GM19438 (cell line): ENCODE measurements at regions not wholly inside any gene's neighbourhood (a gene's known extent, or its start where the extent isn't known, plus 50 kb on each side); places are given as distances from the start of the nearest gene placed in this dataset.

Experiments used
- ATAC-seq: cut with Tn5 transposase; IDR thresholded peaks from one replicate; pipeline ENCODE4 v1.9.1; 2021; ENCODE audit warnings: low read depth; ENCODE audit not compliant: unreplicated experiment

DNA sequence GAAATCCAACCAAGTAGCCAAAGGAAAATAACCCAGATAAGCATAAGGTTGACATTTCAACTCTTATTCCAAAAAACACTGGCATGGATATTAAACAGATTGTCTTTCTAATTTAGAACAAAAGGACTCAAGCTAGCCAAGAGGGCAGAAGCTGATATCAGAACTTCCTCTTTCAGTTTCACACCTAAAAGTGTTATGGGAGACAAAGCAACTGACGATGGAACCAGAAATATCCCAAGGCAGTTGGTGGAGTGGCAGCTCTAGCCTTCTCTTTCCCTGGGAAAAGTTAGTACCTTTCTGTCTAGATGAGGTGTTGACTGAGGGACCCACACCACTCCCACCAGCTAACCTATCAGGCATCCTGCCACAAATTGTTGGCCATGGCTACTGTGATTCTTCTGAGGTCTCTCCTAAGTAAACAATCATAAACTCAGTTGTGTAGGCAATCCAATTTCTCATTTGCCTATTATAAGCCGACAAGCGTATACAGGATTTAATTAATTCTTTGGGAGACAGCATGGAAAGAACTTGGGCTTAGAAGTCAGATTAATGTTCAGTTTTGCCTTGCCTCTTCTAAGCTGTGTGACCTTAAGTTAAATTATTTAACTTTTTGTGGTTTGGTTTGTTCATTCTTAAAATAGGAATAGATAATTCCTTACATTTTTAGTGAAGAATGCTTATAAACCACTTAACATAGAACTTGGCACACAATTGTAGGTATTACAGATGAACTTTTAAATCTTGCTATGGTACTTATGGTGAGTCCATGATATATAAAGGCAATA is 110.9 kb upstream of the ADAMTSL1 start:
- ATAC-seq: no peak

DNA sequence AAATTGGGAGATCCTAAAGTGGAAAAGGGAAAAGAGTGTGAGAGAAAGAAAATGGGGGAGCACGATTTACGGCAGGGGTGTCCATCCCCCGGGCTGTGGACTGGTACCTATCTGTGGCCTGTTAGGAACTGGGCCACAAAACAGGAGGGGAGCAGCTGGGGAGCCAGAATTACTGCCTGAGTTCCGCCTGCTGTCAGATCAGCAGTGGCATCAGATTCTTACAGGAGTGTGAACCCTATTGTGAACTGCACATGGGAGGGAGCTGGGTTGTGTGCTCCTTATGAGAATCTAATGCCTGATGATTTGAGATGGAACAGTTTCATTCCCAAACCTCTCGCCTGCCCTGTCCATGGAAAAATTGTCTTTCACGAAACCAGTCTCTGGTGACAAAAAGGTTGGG is 108.3 kb upstream of the ADAMTSL1 start:
- ATAC-seq: no peak

DNA sequence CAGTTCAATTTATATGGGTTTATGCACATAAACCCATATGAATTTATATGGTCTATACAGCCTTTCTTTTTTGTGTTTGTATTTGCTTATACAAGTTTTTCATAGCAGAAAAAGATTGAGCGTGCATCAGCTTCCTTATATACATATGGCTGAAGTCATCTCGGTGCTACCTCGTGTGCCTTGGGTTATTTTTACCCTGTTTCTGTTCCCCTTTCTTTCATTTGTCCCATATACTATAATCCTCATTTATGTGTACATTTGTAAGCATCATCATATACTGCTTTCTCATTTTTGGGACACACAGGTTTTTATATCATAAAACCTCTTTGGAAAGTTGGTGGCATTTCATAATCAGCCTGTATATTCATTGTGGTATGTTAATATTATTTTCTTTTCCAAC is 107.8 kb upstream of the ADAMTSL1 start:
- ATAC-seq: no peak

DNA sequence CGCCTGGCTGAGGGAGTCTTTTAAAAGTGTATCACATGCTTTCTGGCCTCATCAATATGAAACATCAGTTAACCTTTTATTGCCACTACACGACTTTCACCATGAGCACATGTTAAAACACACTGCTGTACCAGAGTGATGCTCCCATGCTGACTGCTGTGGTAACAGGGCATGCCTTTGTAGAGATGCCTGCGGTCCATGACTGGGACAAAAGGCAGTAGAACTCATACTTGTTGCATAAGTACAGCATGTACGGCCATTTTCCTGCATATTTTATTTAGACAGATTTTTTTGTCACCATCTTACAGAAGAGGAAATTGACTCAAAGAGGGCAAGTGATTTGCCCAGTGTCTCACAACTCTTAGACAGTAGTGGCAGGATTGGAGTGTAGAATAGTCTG is 105.7 kb upstream of the ADAMTSL1 start:
- ATAC-seq: no peak

DNA sequence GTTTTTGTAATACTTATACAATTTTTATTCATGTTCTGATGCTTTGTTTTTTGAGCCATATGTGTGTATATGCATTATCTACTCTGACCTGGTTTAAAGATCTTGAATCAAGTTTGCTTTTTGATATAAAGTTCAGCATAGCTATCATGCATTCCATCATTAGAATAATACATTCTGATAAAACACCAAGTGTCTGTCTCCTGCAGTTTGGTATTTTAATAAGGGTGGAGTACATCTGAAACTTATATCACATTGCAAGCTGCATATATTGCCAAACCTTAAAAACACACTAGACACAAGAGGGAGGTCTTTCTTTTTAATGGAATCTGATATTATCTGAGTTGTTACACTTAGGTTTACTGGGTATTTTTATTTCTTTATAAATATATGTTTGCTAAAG is 102.8 kb upstream of the ADAMTSL1 start:
- ATAC-seq: no peak

DNA sequence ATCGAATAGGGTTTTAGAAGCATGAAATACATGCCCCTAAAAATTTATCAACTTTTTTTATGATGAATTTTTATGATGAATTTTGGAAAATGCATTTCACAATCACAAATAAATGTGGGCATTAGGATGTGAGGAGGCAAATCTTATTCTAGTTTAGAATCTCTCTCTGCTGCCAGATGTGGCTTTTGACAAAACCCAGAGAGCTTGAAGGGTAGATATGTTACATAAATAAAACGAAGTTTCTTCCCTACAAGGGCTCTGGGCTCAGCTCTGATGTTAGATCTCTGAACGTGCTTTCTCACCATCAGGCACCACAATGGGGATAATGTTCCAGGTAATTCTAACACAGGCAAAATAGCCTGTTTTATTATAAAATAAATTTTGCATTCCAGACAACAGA is 102.3 kb upstream of the ADAMTSL1 start:
- ATAC-seq: no peak

DNA sequence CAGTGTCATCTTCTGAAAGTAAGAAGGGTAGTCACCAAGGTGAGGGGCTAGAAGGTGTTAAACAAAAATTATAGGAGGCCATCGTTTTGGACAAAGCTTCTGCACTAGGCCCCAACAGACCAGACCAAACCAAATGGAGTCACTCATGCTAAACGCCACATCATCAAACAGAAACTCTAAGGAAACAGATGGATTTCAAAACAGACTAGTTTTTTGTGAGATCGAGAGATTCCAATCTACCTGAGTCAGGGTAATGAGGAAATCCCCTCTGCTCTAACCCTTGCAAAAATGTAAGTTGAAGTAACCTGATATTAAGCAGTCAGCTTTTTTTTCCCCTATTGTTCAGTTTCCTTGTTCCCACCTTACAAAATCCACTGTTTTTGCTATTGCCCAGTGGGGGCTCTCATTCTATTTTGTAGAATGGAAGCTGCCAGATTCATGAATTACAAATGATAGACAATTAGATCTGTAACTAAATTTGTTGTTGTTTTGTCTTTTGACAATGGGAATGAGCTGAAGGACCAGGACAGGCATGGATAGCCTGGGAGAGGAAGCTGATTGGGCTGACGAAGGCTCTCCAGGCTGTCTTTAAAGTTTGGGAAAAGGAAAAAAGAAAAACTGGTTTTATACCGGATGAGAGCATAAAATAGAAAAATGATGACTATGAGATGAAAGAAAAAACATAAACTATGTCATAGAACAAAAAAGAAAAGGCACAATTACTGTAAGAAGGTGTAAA is 94.7 kb upstream of the ADAMTSL1 start:
- no peak for ATAC-seq

DNA sequence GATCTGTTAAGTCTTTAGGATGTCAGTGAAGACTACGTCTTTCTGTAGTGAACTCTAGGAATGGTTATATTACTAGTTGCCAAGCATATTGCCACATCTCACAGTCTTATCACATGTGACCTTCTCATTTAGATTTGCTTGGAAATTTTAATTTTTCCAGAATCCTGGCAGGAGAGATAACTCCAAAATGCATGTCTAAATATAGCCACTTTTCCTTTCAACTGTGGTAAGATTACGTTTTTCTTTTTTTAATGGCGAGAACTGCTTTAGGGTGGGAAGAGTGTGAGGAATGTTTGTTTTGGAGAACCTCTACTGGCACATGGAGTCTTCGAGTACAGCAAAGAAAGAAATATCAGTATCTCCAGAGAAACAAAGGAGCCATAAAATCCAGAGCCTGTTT is 91.7 kb upstream of the ADAMTSL1 start:
- ATAC-seq: no peak

DNA sequence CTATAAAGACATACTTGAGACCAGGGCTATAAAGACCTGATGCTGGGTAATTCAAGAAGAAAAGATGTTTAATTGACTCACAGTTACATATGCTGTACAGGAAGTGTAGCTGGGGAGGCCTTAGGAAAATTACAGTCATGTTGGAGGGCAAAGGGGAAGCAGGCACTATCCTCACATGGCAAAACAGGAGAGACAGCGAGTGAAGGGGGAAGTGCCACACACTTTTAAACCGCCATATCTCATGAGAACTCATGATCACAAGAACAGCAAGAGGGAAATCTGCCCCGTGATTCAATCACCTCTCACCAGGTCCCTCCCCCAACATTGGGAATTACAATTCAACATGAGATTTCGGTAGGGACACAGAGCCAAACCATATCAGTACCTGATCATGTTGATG is 89.9 kb upstream of the ADAMTSL1 start:
- ATAC-seq: no peak

DNA sequence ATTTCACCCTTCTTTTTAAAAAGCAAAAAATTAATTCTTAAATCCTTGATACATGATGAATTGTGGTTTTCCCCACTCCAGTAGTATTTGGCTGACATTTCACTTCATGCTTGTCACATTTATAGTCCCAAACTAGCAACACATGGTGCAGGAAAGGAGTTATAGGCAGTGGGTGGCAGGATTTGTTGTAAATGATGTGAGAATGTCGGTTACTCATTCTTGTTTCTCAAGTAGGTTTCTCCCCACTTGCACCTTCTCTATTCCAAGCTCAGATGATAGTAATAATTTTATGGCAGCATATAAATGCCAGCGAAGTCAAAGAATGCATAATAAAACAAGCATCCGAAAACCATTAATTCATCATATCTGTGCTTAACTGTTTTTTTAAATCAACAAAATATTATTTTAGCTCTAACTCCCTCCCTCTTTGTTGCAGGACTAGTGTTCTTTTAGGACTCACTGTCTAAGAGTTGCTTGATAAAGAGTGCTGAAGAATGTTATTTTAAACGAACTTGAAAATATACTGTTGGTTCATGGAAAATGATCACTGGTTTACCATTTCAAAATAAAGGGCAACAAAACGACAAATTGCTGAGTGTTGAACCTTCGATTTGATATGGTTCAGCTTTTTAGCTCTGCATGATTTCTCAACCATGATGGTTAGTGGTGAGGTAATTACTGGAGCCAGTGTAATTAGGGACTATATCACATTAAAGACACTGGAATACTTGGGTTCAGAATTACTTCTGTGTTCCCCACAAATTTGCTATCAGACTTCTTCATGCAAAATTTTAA is 88.1 kb upstream of the ADAMTSL1 start:
- no peak for ATAC-seq

DNA sequence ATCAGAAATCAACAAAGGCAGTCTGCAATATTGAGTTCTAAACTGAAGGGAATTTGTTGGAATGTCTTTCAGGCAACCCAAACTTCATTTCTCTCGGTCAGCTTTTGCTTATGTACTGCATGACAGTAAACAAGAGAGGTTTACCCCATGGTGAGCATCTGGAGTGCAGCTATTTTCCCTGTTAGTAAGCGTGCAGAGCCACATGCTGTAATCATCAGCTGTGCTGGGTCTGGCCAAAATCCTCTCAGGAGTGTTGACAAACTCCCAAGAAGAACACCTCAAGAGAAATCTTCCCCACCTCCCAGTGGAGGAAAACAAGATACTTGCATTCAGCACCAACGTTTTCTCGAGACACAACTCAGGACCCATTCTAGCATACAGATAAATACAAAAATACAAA is 83.6 kb upstream of the ADAMTSL1 start:
- ATAC-seq: no peak

DNA sequence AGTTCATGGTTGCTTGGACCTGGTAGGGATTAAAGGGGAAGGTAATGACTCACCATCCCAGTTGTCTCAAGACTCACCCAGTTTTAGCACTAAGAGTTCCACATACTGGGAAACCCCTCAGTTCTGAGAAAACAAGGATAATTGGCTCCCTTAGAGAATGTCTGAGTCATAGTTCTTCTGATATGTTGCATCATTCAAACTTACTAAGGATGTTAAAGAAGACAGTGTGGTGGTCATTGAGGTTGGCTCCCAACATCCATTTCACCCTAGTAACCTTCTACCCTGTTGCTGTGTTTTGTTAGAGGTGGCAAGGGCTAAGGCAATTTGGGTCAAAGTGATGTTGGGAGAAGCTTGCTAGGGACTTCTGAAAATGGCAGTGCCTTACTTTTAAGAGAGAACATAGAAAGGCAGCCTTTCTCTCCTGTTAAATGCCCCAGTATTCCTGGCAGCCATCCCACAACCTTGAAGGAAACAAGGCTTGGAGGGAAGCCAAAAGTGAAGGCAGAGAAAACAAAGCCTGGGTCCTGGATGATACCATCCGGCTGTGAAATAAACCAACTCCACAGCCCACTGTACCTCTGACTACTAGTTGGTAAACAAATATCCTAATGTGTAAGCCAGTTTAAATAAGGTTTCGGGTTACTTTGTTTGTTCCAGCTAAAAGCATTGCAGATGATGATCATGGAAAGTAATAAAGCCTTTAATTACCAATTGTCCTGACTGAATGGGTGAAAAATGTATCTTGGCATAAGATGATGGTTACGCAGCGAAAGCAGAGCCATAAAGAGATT is 80.4 kb upstream of the ADAMTSL1 start:
- no peak for ATAC-seq

DNA sequence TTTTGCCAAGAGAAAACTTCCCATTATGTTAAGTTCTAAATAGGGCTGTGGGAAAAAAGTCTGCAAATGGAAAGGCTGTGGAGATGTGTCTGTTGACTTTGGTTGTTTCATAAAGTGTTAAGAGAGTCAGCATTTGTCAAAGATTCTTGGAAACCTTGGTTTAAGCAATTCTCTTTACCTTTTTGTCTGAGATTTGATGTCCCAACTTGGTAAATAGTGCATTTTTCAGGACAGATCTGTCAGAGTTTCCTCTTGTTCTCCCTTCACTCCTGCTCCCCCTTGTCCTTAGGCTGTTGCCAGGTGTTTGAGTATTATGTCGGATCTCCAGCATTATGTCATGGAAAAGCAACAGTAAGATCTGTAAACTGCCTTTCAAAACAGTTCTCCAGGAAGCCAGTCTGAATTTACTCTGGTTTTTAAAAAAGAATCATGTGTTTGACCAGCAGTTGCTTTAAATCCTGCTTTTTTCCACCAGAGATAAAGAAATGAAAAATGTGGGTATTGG is 79.1 kb upstream of the ADAMTSL1 start:
- no peak for ATAC-seq

DNA sequence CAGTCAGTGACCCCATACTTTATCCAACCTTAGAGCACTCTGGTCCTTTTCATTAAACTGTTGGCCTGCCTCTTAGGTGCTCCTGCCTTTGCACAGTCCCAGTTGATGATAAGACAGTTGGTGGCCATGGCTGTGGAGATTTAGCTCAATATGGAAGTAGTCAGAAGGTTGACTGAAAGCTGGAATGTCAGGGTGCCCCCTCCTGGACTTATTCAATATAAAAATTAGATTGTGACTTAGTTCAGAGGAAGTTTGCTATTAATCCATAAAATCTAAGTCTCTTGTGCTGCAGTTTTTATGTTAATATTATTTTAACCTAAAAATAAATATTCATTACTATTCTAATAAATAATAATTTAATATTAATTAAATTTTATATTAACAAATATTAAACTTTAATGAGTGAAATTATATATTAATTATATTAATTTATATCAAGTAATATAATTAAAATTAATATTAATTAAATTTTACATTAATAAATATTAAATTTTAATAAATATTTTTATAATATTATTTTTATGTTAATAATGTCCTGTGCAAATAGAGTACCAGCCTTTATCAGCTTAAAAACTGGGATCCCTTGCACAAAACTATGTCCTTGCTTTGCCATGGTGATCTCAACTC is 77.7 kb upstream of the ADAMTSL1 start:
- ATAC-seq: no peak

DNA sequence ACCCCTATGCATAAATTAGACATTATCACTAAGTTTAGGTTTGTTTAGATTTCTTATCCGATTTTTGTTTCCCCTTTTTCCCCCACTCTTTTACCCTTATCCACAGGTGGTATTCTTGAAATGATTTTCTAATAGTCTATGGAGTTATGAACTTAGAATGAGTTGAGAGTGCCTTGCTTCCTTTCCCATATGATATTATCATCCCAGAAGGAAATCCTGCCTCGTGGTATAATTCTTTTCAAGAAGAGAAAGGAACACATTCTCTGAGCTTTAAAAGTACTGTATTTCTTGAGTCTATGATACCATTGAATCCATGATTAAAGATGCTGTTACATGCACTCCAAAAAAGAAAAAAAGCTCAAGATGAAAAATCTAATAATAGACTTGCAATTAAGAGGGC is 76.9 kb upstream of the ADAMTSL1 start:
- no peak for ATAC-seq

DNA sequence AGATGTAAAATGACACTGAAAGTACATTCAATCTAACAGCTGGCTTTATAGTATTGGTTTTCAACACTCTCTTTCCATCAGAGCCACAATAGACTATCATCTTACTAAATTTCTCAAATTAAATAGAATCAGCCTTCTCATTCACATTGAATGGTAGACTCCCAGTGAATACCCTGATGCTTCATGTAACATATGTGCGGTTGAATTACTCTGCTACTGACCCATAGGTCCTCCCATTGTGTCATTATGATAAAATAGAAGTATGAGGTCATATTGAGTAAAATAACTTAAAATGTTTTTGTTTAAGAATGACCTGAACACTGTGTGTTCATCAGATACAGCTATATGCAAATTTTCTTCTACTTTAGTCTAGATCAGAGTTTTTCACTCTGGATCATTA is 75.9 kb upstream of the ADAMTSL1 start:
- no peak for ATAC-seq

DNA sequence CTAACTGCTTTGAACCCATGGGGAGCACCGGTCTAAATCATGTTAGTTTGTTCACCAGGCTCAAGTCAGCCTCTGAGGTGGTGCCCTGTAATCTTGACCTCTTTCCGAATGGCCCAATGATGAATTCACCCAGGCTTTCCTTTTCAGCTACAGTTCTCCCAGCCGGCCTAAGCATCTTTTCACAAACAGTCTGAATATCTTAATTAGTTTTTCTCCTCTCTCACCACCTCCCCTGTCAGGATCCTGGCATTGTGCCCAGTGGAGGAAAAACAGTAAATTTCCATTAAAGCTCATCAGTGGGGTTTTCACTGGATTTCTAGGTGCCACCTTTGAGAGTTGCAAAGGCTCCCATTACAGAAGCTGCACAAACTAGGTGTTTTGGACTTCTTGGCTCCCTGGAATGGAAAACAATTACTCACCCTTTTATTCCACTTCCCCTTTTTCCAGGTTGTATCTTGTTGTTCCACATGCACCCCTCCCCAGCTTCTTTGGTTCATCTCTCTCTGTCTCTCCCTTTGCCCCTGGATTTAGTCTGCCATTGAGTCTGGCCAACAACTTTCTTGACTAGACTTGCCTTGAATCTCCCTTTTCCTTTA is 69.4 kb upstream of the ADAMTSL1 start:
- no peak for ATAC-seq

DNA sequence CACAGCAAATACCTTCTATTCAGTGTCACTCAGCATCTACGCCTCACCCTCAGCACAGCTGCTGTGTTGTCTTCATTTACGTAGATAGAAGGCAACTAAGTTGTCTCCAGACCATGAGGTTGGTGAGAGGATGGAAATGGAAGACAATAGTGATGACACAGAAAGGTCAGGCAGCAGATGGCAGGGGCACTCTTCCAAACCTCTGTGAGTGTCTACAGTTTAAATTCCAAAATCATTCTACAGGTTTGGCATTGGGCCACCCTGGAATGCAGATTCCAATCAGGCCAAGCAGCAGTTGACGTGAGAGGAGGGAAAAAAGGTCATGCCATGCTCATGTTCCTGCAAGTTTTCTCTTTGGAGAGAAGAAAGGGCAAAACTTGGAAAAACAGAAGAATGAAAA is 68.7 kb upstream of the ADAMTSL1 start:
- no peak for ATAC-seq

DNA sequence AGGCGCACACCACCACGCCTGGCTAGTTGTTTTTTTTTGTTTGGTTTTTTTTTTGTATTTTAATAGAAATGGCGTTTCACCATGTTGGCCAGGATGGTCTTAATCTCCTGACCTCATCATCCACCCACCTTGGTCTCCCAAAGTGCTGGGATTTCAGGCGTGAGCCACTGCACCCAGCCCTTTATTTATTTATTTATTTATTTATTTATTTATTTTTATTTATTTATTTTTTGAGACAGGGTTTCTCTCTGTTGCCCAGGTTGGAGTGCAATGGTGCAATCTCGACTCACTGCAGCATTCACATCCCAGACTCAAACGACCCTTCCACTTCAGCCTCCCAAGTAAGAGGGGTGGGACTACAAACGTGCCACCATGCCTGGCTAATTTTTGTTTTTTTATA is 63.0 kb upstream of the ADAMTSL1 start:
- no peak for ATAC-seq

DNA sequence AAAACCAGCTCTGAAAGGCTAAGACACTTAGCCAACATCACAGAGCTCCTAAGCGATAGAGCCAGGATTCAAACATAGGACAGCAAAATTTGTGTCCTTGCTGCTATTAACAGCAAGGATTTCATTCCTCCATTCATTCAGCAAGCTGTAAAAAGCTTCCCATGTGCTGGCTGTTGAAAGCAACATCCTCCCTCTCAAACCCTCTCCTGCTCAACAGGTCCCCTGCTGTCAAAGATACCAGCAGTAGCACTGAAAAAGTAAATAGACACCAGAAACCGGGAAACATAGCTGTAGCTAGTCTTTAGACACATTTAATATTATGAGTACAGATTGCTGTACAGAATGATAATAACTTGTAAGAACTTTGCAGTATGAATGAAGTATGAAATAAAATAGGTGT is 52.6 kb upstream of the ADAMTSL1 start:
- no peak for ATAC-seq
